HG02678 (cell line): ENCODE measurements at regions not wholly inside any gene's neighbourhood (a gene's known extent, or its start where the extent isn't known, plus 50 kb on each side); places are given as distances from the start of the nearest gene placed in this dataset.

Experiments used
- ATAC-seq: cut with Tn5 transposase; IDR thresholded peaks from one replicate; pipeline ENCODE4 v1.9.1; 2021; ENCODE audit warnings: mild to moderate bottlenecking, moderate library complexity; ENCODE audit not compliant: unreplicated experiment

GRCh38 chr2:59076079-59076619, 835.0 kb upstream of the FANCL start:
- ATAC-seq: no peak

GRCh38 chr2:59074071-59074470, 832.9 kb upstream of the FANCL start:
- no peak for ATAC-seq

- ATAC-seq: no peak
Observed at GRCh38 chr2:59073286-59073685, 832.2 kb upstream of the FANCL start.

DNA sequence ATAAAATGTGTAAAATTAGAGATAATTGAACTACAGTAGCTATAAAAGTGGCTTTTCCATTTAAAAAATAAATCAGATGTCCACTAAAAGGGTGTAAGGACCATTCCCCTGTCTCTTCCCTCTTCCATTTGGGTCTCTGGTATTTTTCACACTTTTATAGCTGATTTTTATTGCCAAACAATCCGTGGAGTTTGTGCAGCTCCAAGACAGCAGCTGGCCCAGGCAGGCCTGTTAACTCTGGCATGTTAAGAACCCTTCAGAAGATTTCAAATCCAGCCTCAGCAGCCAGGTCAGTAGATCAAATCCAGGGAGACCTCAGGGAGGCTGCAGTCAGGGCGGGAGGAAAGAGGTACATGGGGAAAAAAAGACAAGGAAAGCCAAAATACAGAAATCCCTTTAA, 827.1 kb upstream of the FANCL start:
- ATAC-seq: no peak

DNA sequence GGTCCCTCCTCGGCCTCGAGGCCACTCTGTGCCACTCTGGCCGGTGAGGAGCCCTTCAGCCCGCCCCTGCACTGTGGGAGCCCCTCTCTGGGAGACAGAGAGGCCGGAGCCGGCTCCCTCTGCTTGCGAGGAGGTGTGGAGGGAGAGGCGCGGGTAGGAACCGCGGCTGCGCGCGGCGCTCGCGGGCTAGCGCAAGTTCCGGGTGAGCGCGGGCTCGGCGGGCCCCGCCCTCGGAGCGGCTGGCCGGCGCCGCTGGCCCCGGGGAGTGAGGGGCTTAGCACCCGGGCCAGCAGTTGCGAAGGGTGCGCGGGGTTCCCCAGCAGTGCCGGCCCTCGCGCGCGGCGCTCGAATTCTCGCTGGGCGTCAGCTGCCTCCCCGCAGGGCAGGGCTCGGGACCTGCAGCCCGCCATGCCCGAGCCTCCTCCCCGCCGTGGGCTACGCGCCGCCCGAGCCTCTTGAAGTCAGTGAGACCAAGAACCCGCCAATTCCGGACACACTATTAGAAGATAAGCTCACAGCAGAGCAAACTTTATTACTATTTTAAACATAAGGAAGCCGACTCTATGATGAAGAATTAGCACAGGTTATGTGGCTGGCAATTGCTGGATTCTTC, 825.8 kb upstream of the FANCL start:
- ATAC-seq: no peak

GRCh38 chr2:59047373-59047995, 806.4 kb upstream of the FANCL start:
- no peak for ATAC-seq

DNA sequence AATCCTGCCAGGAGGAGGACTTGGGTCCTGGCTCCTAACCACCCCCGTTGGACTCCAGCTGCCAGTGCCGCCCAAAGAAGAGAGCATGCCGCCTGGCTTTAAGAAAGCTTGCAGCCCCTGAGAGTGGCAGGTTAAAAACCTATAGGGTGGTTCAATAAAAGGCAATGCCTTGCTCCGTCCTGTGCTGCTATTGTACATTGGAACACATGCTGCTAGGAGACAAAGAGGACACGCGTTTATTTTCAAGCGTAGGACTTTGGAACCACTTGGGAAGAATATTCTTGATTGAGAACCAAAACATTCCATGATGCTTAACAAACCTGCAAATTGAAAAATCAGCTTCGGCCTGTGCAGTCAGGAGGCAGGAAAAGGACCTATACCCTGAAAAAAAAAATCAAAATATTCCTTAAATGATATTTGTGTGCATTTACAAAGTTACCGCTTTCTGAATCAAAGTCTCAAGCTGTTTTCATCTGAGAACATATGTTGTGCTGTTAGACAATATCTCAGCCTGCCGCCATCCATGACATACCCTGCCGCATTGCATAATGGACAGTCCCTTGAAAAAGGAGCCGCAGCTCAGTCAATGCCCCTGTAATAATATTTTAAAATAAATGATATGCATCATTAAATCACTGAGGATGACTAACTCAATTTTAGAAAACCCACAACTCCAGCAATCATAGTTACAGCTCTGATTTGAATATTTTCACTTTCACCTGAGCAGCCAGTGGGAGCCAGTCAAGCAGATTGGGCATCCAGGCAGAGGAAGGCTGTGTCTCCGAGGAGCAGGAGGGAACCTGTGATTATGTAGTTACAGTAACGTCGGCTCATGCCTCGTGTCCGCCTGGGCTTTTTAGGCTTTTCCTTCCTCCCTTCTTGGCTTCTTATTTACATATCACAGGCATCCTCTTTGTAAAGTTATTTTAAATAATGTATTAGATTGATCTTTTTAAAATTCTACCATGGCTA, 805.6 kb upstream of the FANCL start:
- ATAC-seq: no peak

DNA sequence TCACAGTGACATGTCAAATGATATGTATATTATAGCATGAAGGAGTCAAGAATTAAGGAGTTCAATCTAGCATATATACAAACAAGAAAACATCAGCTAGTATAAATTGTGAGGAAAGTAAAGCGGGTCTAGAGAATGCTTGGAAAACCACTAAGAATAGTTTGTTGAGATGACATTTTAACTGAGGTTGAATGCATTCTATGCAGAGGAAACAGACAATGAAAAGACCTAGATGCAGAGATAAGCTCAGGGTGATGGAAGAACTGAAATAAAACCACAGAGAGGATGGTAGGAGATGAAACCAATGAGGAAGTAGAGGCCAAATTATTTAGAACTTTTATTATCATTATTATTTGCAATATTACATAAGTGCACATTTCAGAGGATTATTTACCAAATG, 803.6 kb upstream of the FANCL start:
- ATAC-seq: no peak

- ATAC-seq: no peak
Observed at GRCh38 chr2:59041139-59041538, 800.0 kb upstream of the FANCL start.

- no peak for ATAC-seq
Observed at GRCh38 chr2:59034837-59035236, 793.7 kb upstream of the FANCL start.

- no peak for ATAC-seq
Observed at GRCh38 chr2:59034106-59034505, 793.0 kb upstream of the FANCL start.

- ATAC-seq: no peak
Observed at GRCh38 chr2:59033661-59034060, 792.5 kb upstream of the FANCL start.

- ATAC-seq: no peak
Observed at GRCh38 chr2:59032499-59032898, 791.4 kb upstream of the FANCL start.

DNA sequence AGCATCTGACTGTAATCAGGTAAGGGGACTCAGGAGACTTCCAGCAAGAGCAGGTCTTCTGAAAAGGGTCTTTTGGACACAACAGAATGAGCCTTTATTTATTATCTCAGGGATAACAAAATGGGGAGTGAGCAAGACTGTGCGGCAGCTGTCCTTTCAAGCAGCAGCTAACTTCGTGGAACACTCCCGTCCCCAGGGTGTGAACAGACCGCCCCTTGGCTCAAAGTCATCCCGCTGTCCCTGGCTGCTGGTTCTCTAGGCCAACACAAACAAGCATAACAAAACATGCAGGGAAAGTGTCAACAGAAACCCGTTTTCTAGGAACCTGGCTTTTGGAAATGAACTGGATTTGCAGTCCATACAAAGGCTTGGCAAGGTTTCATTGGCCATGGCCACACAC, 787.9 kb upstream of the FANCL start:
- no peak for ATAC-seq

GRCh38 chr2:59027320-59027719, 786.2 kb upstream of the FANCL start:
- no peak for ATAC-seq

DNA sequence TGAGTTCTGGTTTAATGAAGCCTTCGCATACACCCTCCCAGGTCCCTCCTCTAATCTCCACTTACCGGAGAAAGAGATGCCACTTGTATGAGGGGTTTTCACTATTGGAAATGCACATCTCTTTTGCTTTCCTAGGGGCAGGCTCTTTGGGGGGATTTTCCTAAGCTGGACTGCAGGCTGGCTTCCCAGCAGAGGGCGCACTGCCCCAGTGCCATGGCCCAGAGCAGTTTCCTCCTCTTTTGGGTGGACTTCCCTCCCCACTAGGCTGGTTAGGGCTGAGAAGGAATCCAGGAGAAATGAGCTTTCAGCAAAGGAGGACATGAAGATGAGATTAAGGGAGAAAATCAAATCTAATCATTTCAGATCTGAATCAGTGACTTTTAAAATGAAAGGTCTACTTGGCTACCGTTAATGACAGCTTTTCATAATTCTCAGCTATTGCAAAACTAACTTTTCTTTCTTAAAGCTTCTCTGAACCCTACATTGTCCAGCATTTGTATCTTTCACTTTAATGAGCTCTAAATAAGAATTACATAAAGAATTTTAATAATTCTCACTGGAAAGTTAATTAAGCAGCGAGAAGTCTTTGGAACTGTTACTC, 784.1 kb upstream of the FANCL start:
- peak; percentile 72 for ATAC-seq

- no peak for ATAC-seq
Observed at GRCh38 chr2:59021786-59022185, 780.7 kb upstream of the FANCL start.

DNA sequence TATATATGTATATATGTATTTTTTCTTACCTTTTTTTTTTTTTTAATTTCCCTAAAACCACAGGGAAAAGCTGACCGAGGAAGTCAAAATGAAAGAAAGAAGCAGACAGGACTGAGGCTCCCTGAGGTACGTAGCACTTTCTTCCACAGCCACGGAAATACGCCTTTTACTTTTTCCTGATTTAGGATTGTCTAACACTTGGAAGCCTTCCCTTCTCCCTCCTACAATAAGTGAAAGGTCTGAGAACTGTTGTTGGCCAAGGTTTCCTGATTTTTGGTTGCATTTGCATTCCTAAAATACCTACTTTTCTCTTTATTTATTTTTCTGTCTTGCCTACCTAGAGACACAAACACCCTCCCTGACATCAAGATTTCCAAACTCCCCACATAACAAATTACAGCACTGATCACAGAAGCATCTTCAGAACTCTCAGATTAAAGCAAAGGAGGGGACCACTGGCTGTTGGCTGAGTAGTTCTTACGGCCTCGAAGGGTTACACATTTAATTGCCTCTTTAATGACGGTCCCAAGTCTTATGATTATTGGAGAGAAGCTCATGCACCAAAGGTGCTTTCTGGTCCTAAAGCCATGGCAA, 778.5 kb upstream of the FANCL start:
- no peak for ATAC-seq

DNA sequence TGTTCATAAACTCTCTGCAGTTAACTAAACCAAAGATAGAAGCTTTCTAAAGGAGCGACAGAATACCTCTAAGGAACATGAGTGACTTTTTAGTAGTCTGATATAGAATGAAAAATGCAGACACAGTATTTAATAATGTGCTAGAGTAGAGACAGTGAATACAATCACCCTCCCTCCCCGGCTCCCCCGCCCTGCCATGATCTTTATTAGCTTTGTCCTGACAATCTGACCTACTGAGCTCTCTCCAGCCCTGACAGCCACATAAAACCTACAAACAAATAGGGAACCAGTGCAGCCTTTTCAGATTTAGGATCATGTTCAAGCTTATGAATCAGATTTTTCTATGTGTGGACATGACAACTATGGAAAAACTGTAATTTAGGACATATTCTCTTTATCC, 777.6 kb upstream of the FANCL start:
- ATAC-seq: no peak

- no peak for ATAC-seq
Observed at GRCh38 chr2:59015027-59015426, 773.9 kb upstream of the FANCL start.

- no peak for ATAC-seq
Observed at GRCh38 chr2:59012971-59013370, 771.8 kb upstream of the FANCL start.
